Stimulated activated CD8-positive, alpha-beta memory T cell treated with anti-CD3 and anti-CD28 coated beads, Interleukin-15, amount 100 ng/mL, for 48 hours (primary cell): ENCODE measurements at regions not wholly inside any gene's neighbourhood (a gene's known extent, or its start where the extent isn't known, plus 50 kb on each side); places are given as distances from the start of the nearest gene placed in this dataset.
"Not testable (repeated sequence)": the region's sequence is repeated elsewhere in the genome, so short reads cannot be mapped to it uniquely, and the experiment has no call there.

Source experiments
- DNase-seq, 2 donors: peaks; one replicate each; pipeline ENCODE4 v3.0.0-alpha.2; 2020; ENCODE audit warnings: low read depth in 2 of 2

- no peak for DNase-seq
Observed at GRCh38 chr4:54852054-54852453, 194.3 kb downstream of the KIT start.

GRCh38 chr4:54844911-54845310, 187.2 kb downstream of the KIT start:
- no peak for DNase-seq

GRCh38 chr4:54843946-54844345, 186.2 kb downstream of the KIT start:
- no peak for DNase-seq

GRCh38 chr4:54843106-54843505, 185.3 kb downstream of the KIT start:
- DNase-seq: no peak

GRCh38 chr4:54842656-54843055, 184.9 kb downstream of the KIT start:
- no peak for DNase-seq

- no peak for DNase-seq
Observed at GRCh38 chr4:54842226-54842625, 184.5 kb downstream of the KIT start.

GRCh38 chr4:54840992-54841768, 183.4 kb downstream of the KIT start:
- no peak for DNase-seq

- no peak for DNase-seq
Observed at GRCh38 chr4:54840430-54840829, 182.7 kb downstream of the KIT start.

GRCh38 chr4:54838301-54838700, 180.5 kb downstream of the KIT start:
- no peak for DNase-seq

GRCh38 chr4:54837576-54838140, 179.9 kb downstream of the KIT start:
- DNase-seq: no peak

- DNase-seq: not testable (repeated sequence)
Observed at GRCh38 chr4:54828361-54828760, 170.6 kb downstream of the KIT start.

- no peak for DNase-seq
Observed at GRCh38 chr4:54823616-54824015, 165.9 kb downstream of the KIT start.

GRCh38 chr4:54819034-54819433, 161.3 kb downstream of the KIT start:
- no peak for DNase-seq

- no peak for DNase-seq
Observed at GRCh38 chr4:54818481-54818880, 160.7 kb downstream of the KIT start.

- no peak for DNase-seq
Observed at GRCh38 chr4:54813674-54814073, 155.9 kb downstream of the KIT start.

GRCh38 chr4:54806351-54806750, 148.6 kb downstream of the KIT start:
- DNase-seq: no peak

GRCh38 chr4:54802336-54802735, 144.6 kb downstream of the KIT start:
- DNase-seq: no peak

- DNase-seq: no peak
Observed at GRCh38 chr4:54800831-54801530, 143.2 kb downstream of the KIT start.

GRCh38 chr4:54794579-54794978, 136.8 kb downstream of the KIT start:
- DNase-seq: no peak

- no peak for DNase-seq
Observed at GRCh38 chr4:54793856-54794422, 136.2 kb downstream of the KIT start.
